ENCODE measurements at regions not wholly inside any gene's neighbourhood (a gene's known extent, or its start where the extent isn't known, plus 50 kb on each side); places are given as distances from the start of the nearest gene placed in this dataset.

- DNase-seq (ENCODE audit: low spot score) = no peak
These were observed 89.6 kb upstream of the SHB start for GRCh38 chr9:38158628-38159027.

GRCh38 chr9:38157711-38158110 is 88.7 kb upstream of the SHB start:
- DNase-seq (ENCODE audit: low spot score) = no peak

GRCh38 chr9:38154501-38155421 is 85.7 kb upstream of the SHB start:
- no peak for DNase-seq (ENCODE audit: low spot score)

GRCh38 chr9:38153910-38154291 is 84.9 kb upstream of the SHB start:
- no peak for DNase-seq (ENCODE audit: low spot score)

- DNase-seq (ENCODE audit: low spot score) = no peak
These were observed 84.3 kb upstream of the SHB start for GRCh38 chr9:38153152-38153909.

GRCh38 chr9:38149647-38150046 is 80.6 kb upstream of the SHB start:
- no peak for DNase-seq (ENCODE audit: low spot score)

GRCh38 chr9:38146844-38147243 is 77.8 kb upstream of the SHB start:
- no peak for DNase-seq (ENCODE audit: low spot score)

- no peak for DNase-seq (ENCODE audit: low spot score)
These were observed 76.6 kb upstream of the SHB start for GRCh38 chr9:38145526-38146053.

- DNase-seq (ENCODE audit: low spot score) = no peak
These were observed 75.4 kb upstream of the SHB start for GRCh38 chr9:38144421-38144820.

- no peak for DNase-seq (ENCODE audit: low spot score)
These were observed 72.9 kb upstream of the SHB start for GRCh38 chr9:38141746-38142591.

- no peak for DNase-seq (ENCODE audit: low spot score)
These were observed 69.2 kb upstream of the SHB start for GRCh38 chr9:38138276-38138675.

GRCh38 chr9:38137342-38137741 is 68.3 kb upstream of the SHB start:
- no peak for DNase-seq (ENCODE audit: low spot score)

GRCh38 chr9:38136386-38136785 is 67.4 kb upstream of the SHB start:
- DNase-seq (ENCODE audit: low spot score) = no peak

GRCh38 chr9:38134611-38135237 is 65.7 kb upstream of the SHB start:
- DNase-seq (ENCODE audit: low spot score) = no peak

- DNase-seq (ENCODE audit: low spot score) = peak; percentile 6
These were observed 64.6 kb upstream of the SHB start for GRCh38 chr9:38133595-38133994.

GRCh38 chr9:38132956-38133355 is 63.9 kb upstream of the SHB start:
- DNase-seq (ENCODE audit: low spot score) = no peak

GRCh38 chr9:38131729-38132128 is 62.7 kb upstream of the SHB start:
- DNase-seq (ENCODE audit: low spot score) = no peak

GRCh38 chr9:38130724-38131123 is 61.7 kb upstream of the SHB start:
- no peak for DNase-seq (ENCODE audit: low spot score)

- DNase-seq (ENCODE audit: low spot score) = no peak
These were observed 60.3 kb upstream of the SHB start for GRCh38 chr9:38129366-38129765.

- no peak for DNase-seq (ENCODE audit: low spot score)
These were observed 59.8 kb upstream of the SHB start for GRCh38 chr9:38128752-38129270.

- no peak for DNase-seq (ENCODE audit: low spot score)
These were observed 58.3 kb upstream of the SHB start for GRCh38 chr9:38127271-38127839.
